NCI-H1105 (cell line): ENCODE measurements at regions not wholly inside any gene's neighbourhood (a gene's known extent, or its start where the extent isn't known, plus 50 kb on each side); places are given as distances from the start of the nearest gene placed in this dataset.
A peak's percentile ranks its signal among the peaks of the same experiment; 100 is the strongest.

Experiments
- DNase-seq: peaks from one replicate; lab custom pipeline; 2025; lab: John Stamatoyannopoulos, UW

GRCh38 chr2:129870685-129871241 is 108.7 kb upstream of the RAB6C start:
- no peak for DNase-seq

- no peak for DNase-seq
These were observed 107.0 kb upstream of the RAB6C start for GRCh38 chr2:129872446-129872845.

- DNase-seq: no peak
These were observed 102.9 kb upstream of the RAB6C start for GRCh38 chr2:129876541-129876940.

GRCh38 chr2:129877289-129877741 is 102.2 kb upstream of the RAB6C start:
- DNase-seq: peak; percentile 87

GRCh38 chr2:129877795-129878775 is 101.4 kb upstream of the RAB6C start:
- DNase-seq: peak; percentile 63

- DNase-seq: no peak
These were observed 99.8 kb upstream of the RAB6C start for GRCh38 chr2:129879614-129880180.

- no peak for DNase-seq
These were observed 99.2 kb upstream of the RAB6C start for GRCh38 chr2:129880309-129880708.

GRCh38 chr2:129880971-129881370 is 98.5 kb upstream of the RAB6C start:
- no peak for DNase-seq

GRCh38 chr2:129881786-129882396 is 97.6 kb upstream of the RAB6C start:
- DNase-seq: no peak

GRCh38 chr2:129882476-129882875 is 97.0 kb upstream of the RAB6C start:
- DNase-seq: no peak

GRCh38 chr2:129883121-129883520 is 96.3 kb upstream of the RAB6C start:
- DNase-seq: no peak

GRCh38 chr2:129884221-129884786 is 95.2 kb upstream of the RAB6C start:
- DNase-seq: no peak

GRCh38 chr2:129885735-129886134 is 93.7 kb upstream of the RAB6C start:
- no peak for DNase-seq

- no peak for DNase-seq
These were observed 91.7 kb upstream of the RAB6C start for GRCh38 chr2:129887688-129888266.

- no peak for DNase-seq
These were observed 91.0 kb upstream of the RAB6C start for GRCh38 chr2:129888461-129888860.

GRCh38 chr2:129888896-129889295 is 90.6 kb upstream of the RAB6C start:
- no peak for DNase-seq

GRCh38 chr2:129891341-129892320 is 87.8 kb upstream of the RAB6C start:
- DNase-seq: no peak

- no peak for DNase-seq
These were observed 87.1 kb upstream of the RAB6C start for GRCh38 chr2:129892360-129892759.

GRCh38 chr2:129892773-129893172 is 86.7 kb upstream of the RAB6C start:
- DNase-seq: no peak

- no peak for DNase-seq
These were observed 86.2 kb upstream of the RAB6C start for GRCh38 chr2:129893244-129893643.

GRCh38 chr2:129894616-129895015 is 84.8 kb upstream of the RAB6C start:
- no peak for DNase-seq
